Glomerular visceral epithelial cell (primary cell): ENCODE measurements at regions not wholly inside any gene's neighbourhood (a gene's known extent, or its start where the extent isn't known, plus 50 kb on each side); places are given as distances from the start of the nearest gene placed in this dataset.

ENCODE experiments used
- DNase-seq: peaks from one replicate; pipeline ENCODE4 v3.0.0-alpha.2; 2016; ENCODE audit errors: extremely low spot score

GRCh38 chr6:153625089-153625488 lies 414.0 kb upstream of the OPRM1 start:
- no peak for DNase-seq

- DNase-seq: no peak
Observed at GRCh38 chr6:153624528-153624927, 414.5 kb upstream of the OPRM1 start.

- DNase-seq: no peak
Observed at GRCh38 chr6:153623496-153623895, 415.5 kb upstream of the OPRM1 start.

GRCh38 chr6:153621491-153621890 lies 417.5 kb upstream of the OPRM1 start:
- no peak for DNase-seq

GRCh38 chr6:153621070-153621469 lies 418.0 kb upstream of the OPRM1 start:
- no peak for DNase-seq

- DNase-seq: no peak
Observed at GRCh38 chr6:153618371-153619322, 420.4 kb upstream of the OPRM1 start.

- no peak for DNase-seq
Observed at GRCh38 chr6:153616506-153616905, 422.5 kb upstream of the OPRM1 start.

- DNase-seq: no peak
Observed at GRCh38 chr6:153613719-153614455, 425.2 kb upstream of the OPRM1 start.

GRCh38 chr6:153602401-153602800 lies 436.6 kb upstream of the OPRM1 start:
- DNase-seq: no peak

GRCh38 chr6:153599901-153600300 lies 439.1 kb upstream of the OPRM1 start:
- DNase-seq: no peak

- no peak for DNase-seq
Observed at GRCh38 chr6:153595903-153596302, 443.1 kb upstream of the OPRM1 start.

GRCh38 chr6:153594871-153595270 lies 444.2 kb upstream of the OPRM1 start:
- no peak for DNase-seq

GRCh38 chr6:153591159-153591558 lies 447.9 kb upstream of the OPRM1 start:
- no peak for DNase-seq

- DNase-seq: no peak
Observed at GRCh38 chr6:153590411-153590810, 448.6 kb upstream of the OPRM1 start.

- DNase-seq: no peak
Observed at GRCh38 chr6:153588330-153588729, 450.7 kb upstream of the OPRM1 start.

GRCh38 chr6:153583685-153584084 lies 452.6 kb upstream of the RGS17 start:
- no peak for DNase-seq

GRCh38 chr6:153580776-153581175 lies 449.7 kb upstream of the RGS17 start:
- no peak for DNase-seq

GRCh38 chr6:153575528-153575927 lies 444.4 kb upstream of the RGS17 start:
- no peak for DNase-seq

GRCh38 chr6:153574231-153574630 lies 443.1 kb upstream of the RGS17 start:
- no peak for DNase-seq

- DNase-seq: no peak
Observed at GRCh38 chr6:153572371-153572770, 441.3 kb upstream of the RGS17 start.

- no peak for DNase-seq
Observed at GRCh38 chr6:153568628-153569027, 437.5 kb upstream of the RGS17 start.

- DNase-seq: no peak
Observed at GRCh38 chr6:153564803-153565202, 433.7 kb upstream of the RGS17 start.

- no peak for DNase-seq
Observed at GRCh38 chr6:153563001-153563400, 431.9 kb upstream of the RGS17 start.
